ENCODE measurements at regions not wholly inside any gene's neighbourhood (a gene's known extent, or its start where the extent isn't known, plus 50 kb on each side); places are given as distances from the start of the nearest gene placed in this dataset.

DNA sequence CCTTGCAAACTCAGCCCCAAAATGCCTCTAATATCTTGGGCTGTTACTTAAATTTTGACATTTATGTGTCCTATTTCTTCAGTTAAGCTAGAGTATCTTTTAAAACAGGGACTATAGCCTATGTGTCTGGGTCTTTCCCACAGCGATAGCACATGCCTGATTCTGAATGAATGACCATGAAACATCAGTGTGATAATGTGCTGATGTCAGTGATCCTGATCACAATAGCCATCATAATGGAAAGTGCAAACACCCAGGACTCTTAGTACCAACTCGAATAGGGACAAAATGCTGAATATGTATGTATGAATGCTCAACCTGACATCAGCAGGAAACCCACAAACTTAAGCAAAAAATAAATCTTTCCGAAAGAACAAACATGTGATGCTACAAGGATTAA, 537.4 kb downstream of the IGSF11 start:
- TF ChIP-seq HDGF (IDR thresholded peaks at IDR 0.05; ENCODE audit: borderline replicate concordance) (no peak), FOXM1 (IDR thresholded peaks at IDR 0.05; ENCODE audit: borderline replicate concordance) (no peak), FOXA1 (IDR thresholded peaks at IDR 0.05) (no peak), SP1 (IDR thresholded peaks at IDR 0.05) (no peak), FOXK2 (IDR thresholded peaks at IDR 0.05) (no peak), ELF4 (IDR thresholded peaks at IDR 0.05) (no peak)
